B cell (primary cell): ENCODE measurements at regions not wholly inside any gene's neighbourhood (a gene's known extent, or its start where the extent isn't known, plus 50 kb on each side); places are given as distances from the start of the nearest gene placed in this dataset.

Source experiments
- ATAC-seq: fragments of 200-7000 bp; cut with Tn5 transposase; one replicate; pipeline ENCODE4 v1.10.0; 2021; ENCODE audit warnings: low read depth, mild to moderate bottlenecking, moderate number of reproducible peaks, moderate library complexity
- CTCF ChIA-PET: fragments of 350-600 bp; sonication (Branson Sonifier 250); formaldehyde crosslinking; loops from one replicate; lab custom pipeline; 2021; ENCODE audit warnings: antibody characterized with exemption, inconsistent platforms; lab: Charles Lee
- POLR2A ChIA-PET: fragments of 350-600 bp; sonication (Branson Sonifier 250); formaldehyde crosslinking; loops from one replicate; lab custom pipeline; 2021; ENCODE audit warnings: antibody characterized with exemption; lab: Charles Lee
- DNase-seq: peaks from one replicate; pipeline ENCODE4 v3.0.0; 2013
- H2AFZ ChIP-seq: 2 replicates; pipeline ENCODE4 v1.6.1; 2012; ENCODE audit warnings: mild to moderate bottlenecking, low read depth, low read length; ENCODE audit not compliant: insufficient read depth, poor library complexity, severe bottlenecking
- H3K27ac ChIP-seq, 2 donors: 1 replicate in 1 of 2; 2 replicates in 1 of 2; pipeline ENCODE4 v1.5.1; 2012 to 2013; ENCODE audit warnings: low read length in 2 of 2, mild to moderate bottlenecking in 2 of 2, moderate library complexity in 1 of 2
- H3K27me3 ChIP-seq, 4 experiments: fragments of 200-600 bp in 1 of 4; sonication (generic) in 1 of 4; replicated peaks in 1 of 4; 1 replicate in 2 of 4; 2 replicates in 2 of 4; pipeline versions ENCODE4 v1.6.1 to v1.7.0; 2013 to 2016; ENCODE audit warnings: low read length in 3 of 4, mild to moderate bottlenecking in 2 of 4, mixed read lengths in 1 of 4, moderate library complexity in 1 of 4; ENCODE audit not compliant: insufficient read depth in 4 of 4, control insufficient read depth in 3 of 4; ENCODE audit errors: control extremely low read depth in 1 of 4
- H3K36me3 ChIP-seq, 2 experiments: replicated peaks in 1 of 2; 1 replicate in 1 of 2; 2 replicates in 1 of 2; pipeline versions ENCODE4 v1.6.1 to v1.7.1; 2013; ENCODE audit warnings: low read length in 1 of 2; ENCODE audit not compliant: insufficient read depth in 2 of 2, control insufficient read depth in 1 of 2; ENCODE audit errors: control extremely low read depth in 1 of 2, extremely low read depth in 1 of 2
- H3K4me1 ChIP-seq, 2 donors: fragments of 200-600 bp in 1 of 2; sonication (generic) in 1 of 2; 1 replicate in 1 of 2; 2 replicates in 1 of 2; pipeline versions ENCODE4 v1.5.1 to v1.6.1; 2013 to 2017; ENCODE audit warnings: low read length in 2 of 2; ENCODE audit not compliant: control insufficient read depth in 2 of 2, insufficient read depth in 2 of 2
- H3K4me2 ChIP-seq: replicated peaks from 2 replicates; pipeline ENCODE3; 2012; ENCODE audit warnings: mild to moderate bottlenecking, low read depth, low read length; ENCODE audit not compliant: poor library complexity, severe bottlenecking
- H3K4me3 ChIP-seq, 5 experiments: fragments of 200-600 bp in 1 of 5; sonication (generic) in 1 of 5; 1 replicate in 3 of 5; 2 replicates in 2 of 5; pipeline versions ENCODE4 v1.5.1 to v1.7.0; 2011 to 2016; ENCODE audit warnings: low read length in 4 of 5, mild to moderate bottlenecking in 4 of 5, low read depth in 2 of 5, control low read depth in 1 of 5, moderate library complexity in 1 of 5; ENCODE audit not compliant: insufficient read depth in 1 of 5; ENCODE audit errors: control extremely low read depth in 1 of 5, extremely low read depth in 1 of 5
- H3K79me2 ChIP-seq: fragments of 200-600 bp; sonication (generic); one replicate; pipeline ENCODE4 v1.6.0; 2016; ENCODE audit warnings: low read length; ENCODE audit not compliant: control insufficient read depth, insufficient read depth
- H3K9ac ChIP-seq: fragments of 200-600 bp; sonication (generic); 2 replicates; pipeline ENCODE4 v1.6.1; 2017; ENCODE audit warnings: mild to moderate bottlenecking, low read length, moderate library complexity
- H3K9me3 ChIP-seq, 3 donors: one replicate each; pipeline versions ENCODE4 v1.6.1 to v1.7.1; 2013; ENCODE audit warnings: low read length in 2 of 3; ENCODE audit not compliant: control insufficient read depth in 2 of 3, insufficient read depth in 1 of 3; ENCODE audit errors: control extremely low read depth in 1 of 3
- H4K20me1 ChIP-seq: 2 replicates; pipeline ENCODE4 v1.6.0; 2012; ENCODE audit warnings: mild to moderate bottlenecking, low read length; ENCODE audit not compliant: insufficient read depth, control insufficient read depth, poor library complexity, severe bottlenecking
- H3K27ac Mint-ChIP-seq: one replicate; pipeline ENCODE4 v1.8.0; 2021; ENCODE audit warnings: mixed read lengths
- H3K27me3 Mint-ChIP-seq: one replicate; pipeline ENCODE4 v1.8.0; 2021; ENCODE audit warnings: mixed read lengths
- H3K4me1 Mint-ChIP-seq: one replicate; pipeline ENCODE4 v1.8.0; 2021; ENCODE audit warnings: mixed read lengths
- H3K4me3 Mint-ChIP-seq: one replicate; pipeline ENCODE4 v1.8.0; 2021; ENCODE audit warnings: mixed read lengths
- H3K9me3 Mint-ChIP-seq: one replicate; pipeline ENCODE4 v1.8.0; 2022; ENCODE audit warnings: mixed read lengths; ENCODE audit not compliant: insufficient read depth
- EZH2 ChIP-seq: IDR thresholded peaks from 2 replicates; pipeline ENCODE4 v1.6.1; 2012; ENCODE audit warnings: borderline replicate concordance, low read depth, mild to moderate bottlenecking, moderate library complexity, low read length; ENCODE audit not compliant: insufficient read depth, poor library complexity, severe bottlenecking
- WGBS: methylation state at CpG from one replicate; pipeline ENCODE4 v1.1.5; 2013; ENCODE audit warnings: missing lambda C conversion rate; ENCODE audit not compliant: insufficient coverage; 5-methylcytosine and 5-hydroxymethylcytosine counted together
- intact Hi-C: fragments of 100-400 bp; cut with micrococcal nuclease; formaldehyde crosslinking; loops from one replicate; pipeline ENCODE4 v1.10.0; 2022
- TF ChIP-seq, protein P1 (sequence below): fragments of 200-600 bp; IDR thresholded peaks from one replicate; pipeline ENCODE4 v1.8.0; 2022; ENCODE audit warnings: antibody characterized with exemption, mild to moderate bottlenecking

GRCh38 chr6:56356426-56356825 is 109.0 kb upstream of the COL21A1 start:
- no peaks in the 10 kb centered on the region for H3K9me3 Mint-ChIP-seq
- intact Hi-C loops, result loop anchor here (5.0 kb wide), 1 partner anchor 341 kb away; no protein-coding TSS in a partner anchor

DNA sequence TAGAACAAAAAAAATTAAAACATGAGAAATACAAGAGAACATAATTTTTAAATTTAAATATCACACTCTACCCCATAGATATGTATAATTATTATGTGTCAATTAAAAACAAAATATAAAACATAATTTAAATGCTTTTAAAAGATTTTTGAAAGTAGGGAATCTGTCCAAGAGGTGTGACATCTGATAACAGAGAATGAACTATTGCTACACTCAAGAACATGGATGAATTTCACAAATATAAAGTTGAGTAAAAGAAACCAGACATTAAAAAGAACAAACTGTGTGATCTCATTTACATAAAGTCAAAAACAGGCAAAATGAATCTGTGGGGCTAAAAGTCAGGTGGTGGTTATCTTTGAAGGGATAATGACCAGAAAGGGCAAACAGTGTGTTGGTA is 106.5 kb upstream of the COL21A1 start:
- Histone ChIP-seq H3K27ac (no peak overlapping the region), H3K9ac (no peak overlapping the region), H3K4me2 (no peak overlapping the region), H3K27me3 (peaks cover 0 to under 1% (median 0%) of the 10 kb centered on the region in 4 experiments), H3K9me3 (no peaks in the 10 kb centered on the region), H4K20me1 (no peaks in the 10 kb centered on the region), H3K36me3 (no peaks in the 10 kb centered on the region), H3K4me3 (no peak overlapping the region), H3K79me2 (no peaks in the 10 kb centered on the region), H2AFZ (no peak overlapping the region), H3K4me1 (no peaks in the 10 kb centered on the region)
- Mint-ChIP-seq H3K4me1 (no peaks in the 10 kb centered on the region), H3K27ac (no peak overlapping the region), H3K27me3 (no peaks in the 10 kb centered on the region), H3K9me3 (no peaks in the 10 kb centered on the region), H3K4me3 (no peak overlapping the region)
- no peak for ATAC-seq
- CTCF ChIA-PET, result interaction anchor here (1.6 kb wide), 1 partner anchor 237 kb away, joined by 3 read pairs; no protein-coding TSS in a partner anchor
- DNase-seq, result no peak
- intact Hi-C loops, result no loop called here
- TF ChIP-seq EZH2, result no peak
- TF ChIP-seq, protein P1, sequence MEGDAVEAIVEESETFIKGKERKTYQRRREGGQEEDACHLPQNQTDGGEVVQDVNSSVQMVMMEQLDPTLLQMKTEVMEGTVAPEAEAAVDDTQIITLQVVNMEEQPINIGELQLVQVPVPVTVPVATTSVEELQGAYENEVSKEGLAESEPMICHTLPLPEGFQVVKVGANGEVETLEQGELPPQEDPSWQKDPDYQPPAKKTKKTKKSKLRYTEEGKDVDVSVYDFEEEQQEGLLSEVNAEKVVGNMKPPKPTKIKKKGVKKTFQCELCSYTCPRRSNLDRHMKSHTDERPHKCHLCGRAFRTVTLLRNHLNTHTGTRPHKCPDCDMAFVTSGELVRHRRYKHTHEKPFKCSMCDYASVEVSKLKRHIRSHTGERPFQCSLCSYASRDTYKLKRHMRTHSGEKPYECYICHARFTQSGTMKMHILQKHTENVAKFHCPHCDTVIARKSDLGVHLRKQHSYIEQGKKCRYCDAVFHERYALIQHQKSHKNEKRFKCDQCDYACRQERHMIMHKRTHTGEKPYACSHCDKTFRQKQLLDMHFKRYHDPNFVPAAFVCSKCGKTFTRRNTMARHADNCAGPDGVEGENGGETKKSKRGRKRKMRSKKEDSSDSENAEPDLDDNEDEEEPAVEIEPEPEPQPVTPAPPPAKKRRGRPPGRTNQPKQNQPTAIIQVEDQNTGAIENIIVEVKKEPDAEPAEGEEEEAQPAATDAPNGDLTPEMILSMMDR, result no peak
- POLR2A ChIA-PET, result no interaction called here

More at GRCh38 chr6:56356426-56356825, 109.0 kb upstream of the COL21A1 start:
- H3K4me3 Mint-ChIP-seq, result no peak overlapping the region
- CTCF ChIA-PET, result interaction anchor here (0.9 to 1.4 kb wide), 2 partner anchors 15 to 214 kb away, joined by 3 to 4 read pairs; no protein-coding TSS in a partner anchor
- no peak overlapping the region for H3K27ac Mint-ChIP-seq
- H3K4me2 ChIP-seq, result no peak overlapping the region
- H3K36me3 ChIP-seq, result no peaks in the 10 kb centered on the region
- H3K27ac ChIP-seq, result no peak overlapping the region
- no peak overlapping the region for H3K4me3 ChIP-seq
- 92% methylated on average over 2 of the region's 2 CpGs for WGBS
- H3K4me1 ChIP-seq, result no peaks in the 10 kb centered on the region
- no peaks in the 10 kb centered on the region for H3K79me2 ChIP-seq
- no peak for TF ChIP-seq EZH2
- TF ChIP-seq, protein P1, result no peak
- no peaks in the 10 kb centered on the region for H3K27me3 ChIP-seq
- H3K27me3 Mint-ChIP-seq, result no peaks in the 10 kb centered on the region
- DNase-seq, result no peak
- ATAC-seq, result no peak
- H2AFZ ChIP-seq, result no peak overlapping the region
- no peaks in the 10 kb centered on the region for H4K20me1 ChIP-seq
- H3K4me1 Mint-ChIP-seq, result no peaks in the 10 kb centered on the region
- no peak overlapping the region for H3K9ac ChIP-seq
- POLR2A ChIA-PET, result no interaction called here
- no peaks in the 10 kb centered on the region for H3K9me3 ChIP-seq
